Vagina (tissue), 2 donors: ENCODE measurements at regions not wholly inside any gene's neighbourhood (a gene's known extent, or its start where the extent isn't known, plus 50 kb on each side); places are given as distances from the start of the nearest gene placed in this dataset.

ENCODE experiments used
- POLR2A ChIP-seq, 2 donors: fragments of 450-650 bp; IDR thresholded peaks; one replicate each; pipeline ENCODE4 v1.6.1; 2017; ENCODE audit warnings: antibody characterized with exemption in 2 of 2, mild to moderate bottlenecking in 2 of 2, moderate library complexity in 2 of 2
- POLR2AphosphoS5 ChIP-seq, 2 donors: sonication (generic); formaldehyde crosslinking; IDR thresholded peaks; one replicate each; pipeline ENCODE4 v1.9.0; 2017; ENCODE audit warnings: antibody characterized with exemption in 2 of 2, mild to moderate bottlenecking in 2 of 2, low read depth in 1 of 2; ENCODE audit not compliant: insufficient read depth in 1 of 2
- TF ChIP-seq, protein P1 (sequence below), 3 experiments: fragments of 450-650 bp in 2 of 3; fragments of 200-600 bp in 1 of 3; sonication (generic) in 1 of 3; IDR thresholded peaks; one replicate each; pipeline ENCODE4 v1.5.1; 2017 to 2019; ENCODE audit warnings: antibody characterized with exemption in 3 of 3, mild to moderate bottlenecking in 2 of 3, moderate library complexity in 2 of 3

DNA sequence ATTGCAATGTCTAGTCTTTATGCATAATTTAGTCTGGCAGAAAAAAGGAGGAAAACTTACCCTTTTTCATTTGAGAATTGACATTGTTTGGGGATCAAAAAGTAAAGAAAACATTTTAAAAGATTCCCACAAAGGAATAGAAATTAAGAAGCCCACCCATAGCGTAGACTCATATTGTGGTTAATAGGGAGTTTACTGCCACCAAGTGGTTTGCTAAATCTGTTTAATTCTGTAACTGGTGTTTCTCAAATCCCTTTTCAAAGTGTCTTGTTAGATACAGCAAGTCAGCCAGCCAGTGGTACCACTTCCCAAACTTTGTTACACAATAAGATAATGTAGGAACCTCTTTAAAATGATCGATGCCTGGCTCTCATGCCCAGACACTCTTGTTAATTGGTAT, 180.3 kb downstream of the IPO8 start:
- TF ChIP-seq, protein P1, sequence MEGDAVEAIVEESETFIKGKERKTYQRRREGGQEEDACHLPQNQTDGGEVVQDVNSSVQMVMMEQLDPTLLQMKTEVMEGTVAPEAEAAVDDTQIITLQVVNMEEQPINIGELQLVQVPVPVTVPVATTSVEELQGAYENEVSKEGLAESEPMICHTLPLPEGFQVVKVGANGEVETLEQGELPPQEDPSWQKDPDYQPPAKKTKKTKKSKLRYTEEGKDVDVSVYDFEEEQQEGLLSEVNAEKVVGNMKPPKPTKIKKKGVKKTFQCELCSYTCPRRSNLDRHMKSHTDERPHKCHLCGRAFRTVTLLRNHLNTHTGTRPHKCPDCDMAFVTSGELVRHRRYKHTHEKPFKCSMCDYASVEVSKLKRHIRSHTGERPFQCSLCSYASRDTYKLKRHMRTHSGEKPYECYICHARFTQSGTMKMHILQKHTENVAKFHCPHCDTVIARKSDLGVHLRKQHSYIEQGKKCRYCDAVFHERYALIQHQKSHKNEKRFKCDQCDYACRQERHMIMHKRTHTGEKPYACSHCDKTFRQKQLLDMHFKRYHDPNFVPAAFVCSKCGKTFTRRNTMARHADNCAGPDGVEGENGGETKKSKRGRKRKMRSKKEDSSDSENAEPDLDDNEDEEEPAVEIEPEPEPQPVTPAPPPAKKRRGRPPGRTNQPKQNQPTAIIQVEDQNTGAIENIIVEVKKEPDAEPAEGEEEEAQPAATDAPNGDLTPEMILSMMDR (IDR thresholded peaks at IDR 0.05): no peak
- no peak for TF ChIP-seq POLR2AphosphoS5 (IDR thresholded peaks at IDR 0.05; ENCODE audit: insufficient read depth in 1 of 2, low read depth in 1 of 2)
- TF ChIP-seq POLR2A (IDR thresholded peaks at IDR 0.05): no peak
